Loucy (cell line): ENCODE measurements at regions not wholly inside any gene's neighbourhood (a gene's known extent, or its start where the extent isn't known, plus 50 kb on each side); places are given as distances from the start of the nearest gene placed in this dataset.
A peak's percentile ranks its signal among the peaks of the same experiment; 100 is the strongest.

Source experiments
- H2AFZ ChIP-seq: fragments of 200-600 bp; sonication (generic); 2 replicates; pipeline ENCODE4 v1.6.0; 2016; ENCODE audit warnings: antibody characterized with exemption, mild to moderate bottlenecking, low read length, moderate library complexity
- H3F3A ChIP-seq: fragments of 200-600 bp; 2 replicates; pipeline ENCODE4 v1.6.0; 2016; ENCODE audit warnings: antibody characterized with exemption, low read depth, mild to moderate bottlenecking
- H3K27me3 ChIP-seq: fragments of 200-600 bp; sonication (generic); 2 replicates; pipeline ENCODE4 v1.6.1; 2014; ENCODE audit warnings: low read length, mild to moderate bottlenecking; ENCODE audit not compliant: insufficient read depth, poor library complexity, severe bottlenecking
- H3K36me3 ChIP-seq: fragments of 200-600 bp; sonication (generic); 2 replicates; pipeline ENCODE4 v1.6.1; 2016; ENCODE audit warnings: low read length; ENCODE audit not compliant: insufficient read depth
- H3K4me1 ChIP-seq: fragments of 200-600 bp; sonication (generic); 2 replicates; pipeline ENCODE4 v1.5.1; 2014; ENCODE audit warnings: low read length, mild to moderate bottlenecking; ENCODE audit not compliant: insufficient read depth, poor library complexity, severe bottlenecking
- H3K4me2 ChIP-seq: fragments of 200-600 bp; sonication (generic); 2 replicates; pipeline ENCODE4 v1.6.0; 2014; ENCODE audit warnings: antibody characterized with exemption, low read length, low read depth, mild to moderate bottlenecking; ENCODE audit not compliant: poor library complexity, severe bottlenecking
- H3K4me3 ChIP-seq: fragments of 200-600 bp; sonication (generic); 2 replicates; pipeline ENCODE4 v1.5.1; 2014; ENCODE audit warnings: low read length, mild to moderate bottlenecking, mixed read lengths; ENCODE audit not compliant: poor library complexity, severe bottlenecking
- H3K79me2 ChIP-seq: fragments of 200-600 bp; sonication (generic); 2 replicates; pipeline ENCODE4 v1.6.1; 2014; ENCODE audit warnings: low read length; ENCODE audit not compliant: insufficient read depth
- H3K9ac ChIP-seq: fragments of 200-600 bp; sonication (generic); 2 replicates; pipeline ENCODE4 v1.6.0; 2014; ENCODE audit warnings: mild to moderate bottlenecking, low read depth, low read length, moderate library complexity; ENCODE audit not compliant: poor library complexity, severe bottlenecking
- H3K9me2 ChIP-seq: fragments of 200-600 bp; sonication (generic); replicated peaks from 2 replicates; pipeline ENCODE4 v1.6.1; 2016; ENCODE audit warnings: low read depth, low read length, mixed read lengths
- H3K9me3 ChIP-seq: fragments of 200-600 bp; sonication (generic); 2 replicates; pipeline ENCODE4 v1.6.1; 2014; ENCODE audit warnings: mild to moderate bottlenecking, antibody characterized with exemption, low read length, low read depth; ENCODE audit not compliant: insufficient read depth
- H4K20me1 ChIP-seq: fragments of 200-600 bp; sonication (generic); 2 replicates; pipeline ENCODE4 v1.6.0; 2014; ENCODE audit warnings: antibody characterized with exemption, low read length, mild to moderate bottlenecking; ENCODE audit not compliant: insufficient read depth, poor library complexity, severe bottlenecking
- CTCF ChIP-seq: fragments of 200-600 bp; sonication (generic); conservative IDR thresholded peaks from 2 replicates; pipeline ENCODE4 v1.5.1; 2014; ENCODE audit warnings: mild to moderate bottlenecking, antibody characterized with exemption, low read length
- EZH2phosphoT487 ChIP-seq: fragments of 200-600 bp; IDR thresholded peaks from 2 replicates; pipeline ENCODE4 v1.6.1; 2018; ENCODE audit warnings: antibody characterized with exemption, mild to moderate bottlenecking, moderate library complexity, borderline replicate concordance

- H3K9me3 ChIP-seq: no peaks in the 10 kb centered on the region
- peaks cover 3% of the 10 kb centered on the region; the same call in 1 of the 2 replicates for H3K36me3 ChIP-seq
- no peaks in the 10 kb centered on the region for H3K9me2 ChIP-seq
- no peak overlapping the region for H2AFZ ChIP-seq
- H3F3A ChIP-seq: no peaks in the 10 kb centered on the region
- H3K4me1 ChIP-seq: peaks cover 47% of the 10 kb centered on the region
- TF ChIP-seq EZH2phosphoT487 (no peak), CTCF (peak; percentile 59)
- no peak overlapping the region for H3K4me3 ChIP-seq
- peaks cover 81% of the 10 kb centered on the region for H3K79me2 ChIP-seq
- H3K27me3 ChIP-seq: no peaks in the 10 kb centered on the region
- no peak overlapping the region for H3K4me2 ChIP-seq
- no peak overlapping the region for H3K9ac ChIP-seq
- H4K20me1 ChIP-seq: no peaks in the 10 kb centered on the region
Observed at GRCh38 chr13:50268500-50268899, 253.3 kb downstream of the KCNRG start.

- Histone ChIP-seq H3K9me2 (no peaks in the 10 kb centered on the region), H3K4me3 (no peak overlapping the region), H3K27me3 (no peaks in the 10 kb centered on the region), H3K36me3 (peaks cover 12% of the 10 kb centered on the region; the same call in 1 of the 2 replicates), H2AFZ (no peak overlapping the region), H3K4me2 (no peak overlapping the region), H3F3A (no peaks in the 10 kb centered on the region), H3K79me2 (peaks cover 91% of the 10 kb centered on the region), H3K4me1 (peaks cover 11% of the 10 kb centered on the region), H4K20me1 (no peaks in the 10 kb centered on the region), H3K9me3 (no peaks in the 10 kb centered on the region), H3K9ac (no peak overlapping the region)
- no peak for TF ChIP-seq CTCF
- no peak for TF ChIP-seq EZH2phosphoT487
Observed at GRCh38 chr13:50274181-50274580, 258.9 kb downstream of the KCNRG start.

- Histone ChIP-seq H3F3A (no peaks in the 10 kb centered on the region), H3K4me3 (no peak overlapping the region), H3K27me3 (no peaks in the 10 kb centered on the region), H3K4me2 (no peak overlapping the region), H3K9me2 (no peaks in the 10 kb centered on the region), H3K4me1 (peaks cover 12% of the 10 kb centered on the region), H2AFZ (no peak overlapping the region), H4K20me1 (no peaks in the 10 kb centered on the region), H3K36me3 (peaks cover 12% of the 10 kb centered on the region; the same call in 1 of the 2 replicates), H3K79me2 (peaks cover 87% of the 10 kb centered on the region), H3K9me3 (no peaks in the 10 kb centered on the region), H3K9ac (no peak overlapping the region)
- TF ChIP-seq CTCF (no peak), EZH2phosphoT487 (no peak)
Observed at GRCh38 chr13:50275392-50276063, 260.3 kb downstream of the KCNRG start.
